Ramos (cell line): ENCODE measurements at regions not wholly inside any gene's neighbourhood (a gene's known extent, or its start where the extent isn't known, plus 50 kb on each side); places are given as distances from the start of the nearest gene placed in this dataset.

Experiments used
- in situ Hi-C: fragments of 300-500 bp; cut with MboI; formaldehyde crosslinking; loops from one replicate; pipeline ENCODE4 v1.14.3; 2022; ENCODE audit warnings: low sequenced_read_pairs; ENCODE audit not compliant: unreplicated experiment

- in situ Hi-C loops: no loop called here
Observed at GRCh38 chr12:13606290-13606689, 375.1 kb downstream of the GRIN2B start.

- in situ Hi-C loops: no loop called here
Observed at GRCh38 chr12:13603953-13604352, 377.4 kb downstream of the GRIN2B start.

- in situ Hi-C loops: no loop called here
Observed at GRCh38 chr12:13602172-13602571, 379.2 kb downstream of the GRIN2B start.

- in situ Hi-C loops: no loop called here
Observed at GRCh38 chr12:13599176-13599575, 382.2 kb downstream of the GRIN2B start.

- in situ Hi-C loops: no loop called here
Observed at GRCh38 chr12:13597837-13598236, 383.6 kb downstream of the GRIN2B start.

- in situ Hi-C loops: no loop called here
Observed at GRCh38 chr12:13597166-13597565, 384.2 kb downstream of the GRIN2B start.

GRCh38 chr12:13596714-13597113 lies 384.7 kb downstream of the GRIN2B start:
- in situ Hi-C loops: no loop called here

GRCh38 chr12:13595536-13596443 lies 385.6 kb downstream of the GRIN2B start:
- in situ Hi-C loops: no loop called here

GRCh38 chr12:13594731-13595514 lies 386.5 kb downstream of the GRIN2B start:
- in situ Hi-C loops: no loop called here

GRCh38 chr12:13592063-13592942 lies 389.1 kb downstream of the GRIN2B start:
- in situ Hi-C loops: no loop called here

- in situ Hi-C loops: no loop called here
Observed at GRCh38 chr12:13591488-13591887, 389.9 kb downstream of the GRIN2B start.

- in situ Hi-C loops: no loop called here
Observed at GRCh38 chr12:13591059-13591458, 390.3 kb downstream of the GRIN2B start.

GRCh38 chr12:13588574-13588973 lies 392.0 kb downstream of the EMP1 start:
- in situ Hi-C loops: no loop called here

- in situ Hi-C loops: no loop called here
Observed at GRCh38 chr12:13587721-13588390, 391.3 kb downstream of the EMP1 start.

- in situ Hi-C loops: no loop called here
Observed at GRCh38 chr12:13586361-13586760, 389.8 kb downstream of the EMP1 start.

- in situ Hi-C loops: no loop called here
Observed at GRCh38 chr12:13584541-13584940, 388.0 kb downstream of the EMP1 start.

GRCh38 chr12:13583630-13584029 lies 387.1 kb downstream of the EMP1 start:
- in situ Hi-C loops: no loop called here

- in situ Hi-C loops: no loop called here
Observed at GRCh38 chr12:13582421-13582820, 385.9 kb downstream of the EMP1 start.

- in situ Hi-C loops: no loop called here
Observed at GRCh38 chr12:13581031-13581430, 384.5 kb downstream of the EMP1 start.

- in situ Hi-C loops: no loop called here
Observed at GRCh38 chr12:13580206-13580605, 383.7 kb downstream of the EMP1 start.
